AG10803 (cell line): ENCODE measurements at regions not wholly inside any gene's neighbourhood (a gene's known extent, or its start where the extent isn't known, plus 50 kb on each side); places are given as distances from the start of the nearest gene placed in this dataset.

Experiments used
- DNase-seq: peaks from one replicate; pipeline ENCODE4 v3.0.0; 2010; ENCODE audit warnings: low read depth
- H3K4me3 ChIP-seq: 2 replicates; pipeline ENCODE4 v1.5.1; 2011; ENCODE audit warnings: mild to moderate bottlenecking, low read length, control low read depth
- TF ChIP-seq, protein P1 (sequence below): conservative IDR thresholded peaks from 2 replicates; pipeline ENCODE4 v1.5.1; 2011; ENCODE audit warnings: mild to moderate bottlenecking, low read length, control low read depth, inconsistent platforms

DNA sequence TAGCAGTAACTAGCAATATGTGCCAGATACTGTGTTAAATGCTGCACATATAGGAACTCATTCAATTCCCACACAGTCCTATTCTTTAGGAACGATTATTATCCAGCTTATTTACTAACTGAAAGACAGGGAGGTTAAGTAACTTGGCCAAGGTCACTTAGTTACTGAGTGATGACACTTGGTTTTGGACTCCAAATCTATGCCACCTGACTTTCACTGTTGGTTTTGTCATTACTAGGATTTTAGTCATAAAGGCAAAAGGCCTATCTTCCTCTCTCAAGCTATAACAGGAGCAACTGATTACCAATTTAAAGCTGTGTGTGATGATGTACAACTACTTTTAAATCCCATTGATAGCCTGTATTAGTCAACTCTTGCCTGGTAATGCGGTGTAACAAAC lies 138.9 kb upstream of the STX18 start:
- H3K4me3 ChIP-seq: no peak overlapping the region
- DNase-seq: no peak
- TF ChIP-seq, protein P1, sequence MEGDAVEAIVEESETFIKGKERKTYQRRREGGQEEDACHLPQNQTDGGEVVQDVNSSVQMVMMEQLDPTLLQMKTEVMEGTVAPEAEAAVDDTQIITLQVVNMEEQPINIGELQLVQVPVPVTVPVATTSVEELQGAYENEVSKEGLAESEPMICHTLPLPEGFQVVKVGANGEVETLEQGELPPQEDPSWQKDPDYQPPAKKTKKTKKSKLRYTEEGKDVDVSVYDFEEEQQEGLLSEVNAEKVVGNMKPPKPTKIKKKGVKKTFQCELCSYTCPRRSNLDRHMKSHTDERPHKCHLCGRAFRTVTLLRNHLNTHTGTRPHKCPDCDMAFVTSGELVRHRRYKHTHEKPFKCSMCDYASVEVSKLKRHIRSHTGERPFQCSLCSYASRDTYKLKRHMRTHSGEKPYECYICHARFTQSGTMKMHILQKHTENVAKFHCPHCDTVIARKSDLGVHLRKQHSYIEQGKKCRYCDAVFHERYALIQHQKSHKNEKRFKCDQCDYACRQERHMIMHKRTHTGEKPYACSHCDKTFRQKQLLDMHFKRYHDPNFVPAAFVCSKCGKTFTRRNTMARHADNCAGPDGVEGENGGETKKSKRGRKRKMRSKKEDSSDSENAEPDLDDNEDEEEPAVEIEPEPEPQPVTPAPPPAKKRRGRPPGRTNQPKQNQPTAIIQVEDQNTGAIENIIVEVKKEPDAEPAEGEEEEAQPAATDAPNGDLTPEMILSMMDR: no peak

DNA sequence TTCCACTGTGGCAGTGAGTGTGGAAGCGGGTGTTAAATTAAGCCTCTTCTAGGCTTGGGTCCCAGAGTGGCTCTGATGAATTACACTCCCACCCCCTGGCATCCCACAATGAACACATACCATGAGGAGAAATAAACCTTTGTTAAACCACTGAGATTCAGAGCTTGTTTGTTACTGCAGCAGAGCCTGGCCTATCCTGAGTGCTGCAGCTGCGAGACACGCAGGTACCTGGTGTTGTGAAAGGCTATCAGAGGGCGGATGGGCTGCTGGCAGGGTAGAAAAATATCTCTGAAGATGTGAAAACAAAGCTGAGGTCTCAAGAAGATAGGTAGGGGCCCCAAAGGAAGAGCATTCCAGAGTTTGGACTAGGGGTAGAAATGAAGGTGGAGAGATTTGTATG lies 138.4 kb upstream of the STX18 start:
- TF ChIP-seq, protein P1: no peak
- no peak overlapping the region for H3K4me3 ChIP-seq
- DNase-seq: no peak

DNA sequence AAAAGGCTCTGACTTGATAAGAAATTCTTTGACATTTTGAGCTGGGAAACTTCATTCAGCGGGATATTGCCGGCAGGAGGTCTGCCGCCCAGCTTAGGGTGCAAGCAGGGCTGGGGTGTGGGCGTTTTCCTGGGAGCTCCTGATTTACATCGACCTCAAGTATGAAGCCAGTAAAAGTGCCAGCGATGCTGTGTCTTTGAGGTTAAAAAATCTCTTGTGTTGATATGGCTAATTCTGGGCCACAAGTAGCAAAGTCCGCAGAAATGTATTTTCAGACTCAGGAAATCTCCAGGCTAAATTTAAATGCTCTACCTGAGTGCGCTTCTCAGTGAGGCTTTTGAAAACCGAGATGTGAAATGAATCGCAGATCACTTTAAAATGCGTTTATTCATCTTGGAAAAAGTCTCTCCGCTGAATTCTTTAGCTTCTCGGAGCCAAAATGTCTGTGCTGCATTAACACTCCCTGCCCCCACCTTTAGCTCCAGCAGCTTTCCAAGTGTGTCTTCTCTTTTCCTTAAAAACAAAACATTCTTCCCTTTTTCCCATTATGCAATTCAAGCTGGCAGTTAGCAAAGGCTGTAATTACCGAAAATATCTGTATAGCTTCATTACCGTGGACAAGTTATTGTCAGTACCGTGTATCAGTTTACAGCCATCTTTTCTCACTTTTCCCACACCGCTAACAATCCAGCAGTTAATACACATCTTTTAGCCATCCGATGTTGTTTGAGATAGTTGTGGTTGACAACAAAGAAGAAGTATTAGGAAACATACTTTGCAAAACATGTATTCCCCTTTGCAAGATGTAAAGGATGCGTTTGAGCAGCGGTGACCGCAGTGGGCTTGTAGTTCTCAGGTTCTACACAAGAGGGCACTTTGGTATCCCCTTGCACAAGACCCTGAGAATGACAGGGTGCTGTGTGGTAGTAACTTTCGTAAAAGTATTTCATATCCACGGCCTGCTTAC lies 136.0 kb upstream of the STX18 start:
- DNase-seq: peak; percentile 95

DNA sequence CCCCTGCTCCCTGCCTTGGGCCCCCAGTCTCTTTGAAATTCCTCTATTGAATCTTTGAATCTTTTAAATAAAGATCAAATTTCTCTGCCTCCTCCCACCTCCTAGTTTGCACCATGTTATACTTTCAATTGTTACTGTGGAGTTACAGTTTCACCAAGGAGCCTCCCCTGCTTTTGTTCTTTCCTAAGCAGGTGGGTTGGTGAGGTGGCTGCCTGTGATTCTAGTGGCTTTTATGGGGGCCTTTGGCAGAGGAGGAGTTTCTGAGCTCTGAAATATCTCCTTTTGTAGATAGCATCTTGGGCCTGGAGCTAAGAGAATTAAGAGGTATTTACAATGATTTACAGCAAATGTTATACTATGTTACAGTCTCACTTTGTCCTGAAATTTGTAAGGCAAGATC lies 133.8 kb upstream of the STX18 start:
- no peak overlapping the region for H3K4me3 ChIP-seq
- no peak for DNase-seq
- TF ChIP-seq, protein P1: no peak

More for the DNA sequence above, 136.0 kb upstream of the STX18 start:
- H3K4me3 ChIP-seq: peak overlapping the region; percentile 14
- TF ChIP-seq, protein P1: peak; percentile 98

DNA sequence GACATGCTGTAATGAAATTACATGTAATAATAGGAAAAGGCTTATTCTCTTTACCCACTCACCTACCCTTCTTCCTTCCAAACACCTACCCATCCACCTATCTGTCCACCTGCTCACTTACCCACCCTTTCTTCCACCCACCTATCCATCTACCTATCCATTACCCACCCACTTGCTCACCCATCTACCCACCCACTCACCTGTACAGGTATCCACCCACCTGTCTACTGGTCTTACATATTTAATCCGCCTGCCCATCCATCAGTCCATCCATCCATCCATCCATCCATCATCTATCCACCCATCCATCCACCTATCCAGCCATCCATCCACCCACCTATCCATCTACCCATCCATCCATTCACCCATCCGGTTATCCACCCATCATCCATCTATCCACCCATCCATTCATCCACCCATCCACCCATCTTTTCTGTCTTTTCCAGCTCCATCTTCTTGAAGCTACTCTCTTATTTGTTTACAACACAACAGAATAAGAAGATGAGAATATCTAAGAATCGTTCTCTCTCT lies 133.3 kb upstream of the STX18 start:
- TF ChIP-seq, protein P1: no peak
- DNase-seq: no peak

DNA sequence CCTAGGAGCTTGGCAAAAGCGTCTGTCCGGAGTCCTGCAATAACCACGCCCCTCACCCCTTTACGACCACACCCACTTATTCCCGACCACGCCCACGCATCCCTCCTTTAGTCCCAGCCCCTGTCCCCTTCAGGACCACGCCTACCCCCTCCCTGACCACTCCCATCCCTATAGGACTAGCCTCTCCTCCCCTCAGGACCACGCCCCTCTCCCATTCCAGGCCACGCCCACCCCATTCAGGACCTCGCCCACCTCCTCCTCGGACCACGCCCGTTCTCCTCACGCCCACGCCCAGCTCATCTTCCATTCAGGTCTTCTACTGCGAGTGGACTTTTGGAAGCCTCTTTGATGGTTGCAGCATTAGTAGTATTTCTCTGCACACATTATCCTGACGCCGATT lies 131.2 kb upstream of the STX18 start:
- TF ChIP-seq, protein P1: no peak
- H3K4me3 ChIP-seq: no peak overlapping the region
- peak; percentile 66 for DNase-seq

More for the DNA sequence above, 133.3 kb upstream of the STX18 start:
- H3K4me3 ChIP-seq: no peak overlapping the region

DNA sequence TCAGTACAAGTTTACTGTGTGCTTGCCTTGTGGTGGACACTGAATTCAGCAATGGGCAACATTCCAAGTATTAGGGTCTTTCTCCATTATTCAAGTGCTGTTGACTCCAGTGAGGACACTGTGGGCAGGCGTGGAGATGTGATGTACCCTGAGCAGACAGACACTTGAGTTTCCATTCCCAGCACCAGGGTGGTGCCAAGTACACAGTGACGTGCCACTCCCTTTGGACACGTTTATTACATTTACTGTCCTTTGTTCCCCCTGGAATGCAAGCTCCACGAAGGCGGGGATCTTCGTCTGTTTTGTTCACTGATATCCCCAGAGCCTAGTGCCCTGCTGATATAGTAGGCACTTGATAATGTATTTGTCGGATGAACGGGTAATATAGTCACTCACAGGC lies 130.6 kb upstream of the STX18 start:
- TF ChIP-seq, protein P1: no peak
- no peak for DNase-seq

More for the DNA sequence above, 130.6 kb upstream of the STX18 start:
- no peak overlapping the region for H3K4me3 ChIP-seq
